GM18507 (cell line): ENCODE measurements at regions not wholly inside any gene's neighbourhood (a gene's known extent, or its start where the extent isn't known, plus 50 kb on each side); places are given as distances from the start of the nearest gene placed in this dataset.
"Not testable (repeated sequence)": the region's sequence is repeated elsewhere in the genome, so short reads cannot be mapped to it uniquely, and the experiment has no call there.

Experiments
- DNase-seq: peaks from one replicate; pipeline ENCODE4 v3.0.0; 2011; ENCODE audit warnings: low read depth; ENCODE audit not compliant: insufficient read length; ENCODE audit errors: extremely low spot score
- FAIRE-seq: peaks from 2 replicates; lab custom pipeline; 2011; peaks lifted over from hg19 to GRCh38; lab: Jason Lieb, UNC

GRCh38 chr6:99790679-99791078 is 184.0 kb downstream of the PRDM13 start:
- FAIRE-seq, result no peak
- no peak for DNase-seq

GRCh38 chr6:99801805-99802204 is 192.2 kb downstream of the MCHR2 start:
- DNase-seq, result no peak

GRCh38 chr6:99802396-99803031 is 191.5 kb downstream of the MCHR2 start:
- no peak for DNase-seq
- FAIRE-seq, result no peak

More at GRCh38 chr6:99801805-99802204, 192.2 kb downstream of the MCHR2 start:
- FAIRE-seq, result no peak

- FAIRE-seq (no peak), DNase-seq (no peak)
These were observed 185.0 kb downstream of the MCHR2 start for GRCh38 chr6:99808992-99809391.

- FAIRE-seq (no peak), DNase-seq (no peak)
These were observed 183.7 kb downstream of the MCHR2 start for GRCh38 chr6:99810295-99810694.

GRCh38 chr6:99810942-99811620 is 182.9 kb downstream of the MCHR2 start:
- FAIRE-seq, result no peak

GRCh38 chr6:99811636-99812035 is 182.4 kb downstream of the MCHR2 start:
- FAIRE-seq (no peak), DNase-seq (no peak)

More at GRCh38 chr6:99810942-99811620, 182.9 kb downstream of the MCHR2 start:
- DNase-seq, result no peak

- DNase-seq (no peak), FAIRE-seq (no peak)
These were observed 180.5 kb downstream of the MCHR2 start for GRCh38 chr6:99813565-99813964.

GRCh38 chr6:99814230-99814928 is 179.6 kb downstream of the MCHR2 start:
- DNase-seq (no peak), FAIRE-seq (no peak)

GRCh38 chr6:99816795-99817194 is 177.2 kb downstream of the MCHR2 start:
- DNase-seq, result no peak
- no peak for FAIRE-seq

GRCh38 chr6:99818161-99818560 is 175.9 kb downstream of the MCHR2 start:
- no peak for DNase-seq
- no peak for FAIRE-seq

GRCh38 chr6:99819853-99820252 is 174.2 kb downstream of the MCHR2 start:
- no peak for FAIRE-seq

GRCh38 chr6:99821164-99821563 is 172.9 kb downstream of the MCHR2 start:
- FAIRE-seq, result no peak
- DNase-seq, result no peak

More at GRCh38 chr6:99819853-99820252, 174.2 kb downstream of the MCHR2 start:
- no peak for DNase-seq

- no peak for FAIRE-seq
These were observed 171.1 kb downstream of the MCHR2 start for GRCh38 chr6:99822741-99823512.

GRCh38 chr6:99823513-99824235 is 170.3 kb downstream of the MCHR2 start:
- not testable (repeated sequence) for FAIRE-seq, DNase-seq

More at GRCh38 chr6:99822741-99823512, 171.1 kb downstream of the MCHR2 start:
- DNase-seq, result no peak

- FAIRE-seq (no peak), DNase-seq (no peak)
These were observed 161.0 kb downstream of the MCHR2 start for GRCh38 chr6:99833034-99833433.

- DNase-seq (no peak), FAIRE-seq (no peak)
These were observed 157.6 kb downstream of the MCHR2 start for GRCh38 chr6:99836471-99836870.

- no peak for DNase-seq
- FAIRE-seq, result no peak
These were observed 155.4 kb downstream of the MCHR2 start for GRCh38 chr6:99838607-99839006.

- no peak for FAIRE-seq
These were observed 152.7 kb downstream of the MCHR2 start for GRCh38 chr6:99841297-99841696.

More at GRCh38 chr6:99841297-99841696, 152.7 kb downstream of the MCHR2 start:
- no peak for DNase-seq
